B cell (primary cell): ENCODE measurements at regions not wholly inside any gene's neighbourhood (a gene's known extent, or its start where the extent isn't known, plus 50 kb on each side); places are given as distances from the start of the nearest gene placed in this dataset.

Source experiments
- ATAC-seq: fragments of 200-7000 bp; cut with Tn5 transposase; one replicate; pipeline ENCODE4 v1.10.0; 2021; ENCODE audit warnings: low read depth, mild to moderate bottlenecking, moderate number of reproducible peaks, moderate library complexity
- CTCF ChIA-PET: fragments of 350-600 bp; sonication (Branson Sonifier 250); formaldehyde crosslinking; loops from one replicate; lab custom pipeline; 2021; ENCODE audit warnings: antibody characterized with exemption, inconsistent platforms; lab: Charles Lee
- POLR2A ChIA-PET: fragments of 350-600 bp; sonication (Branson Sonifier 250); formaldehyde crosslinking; loops from one replicate; lab custom pipeline; 2021; ENCODE audit warnings: antibody characterized with exemption; lab: Charles Lee
- DNase-seq: peaks from one replicate; pipeline ENCODE4 v3.0.0; 2013
- H2AFZ ChIP-seq: 2 replicates; pipeline ENCODE4 v1.6.1; 2012; ENCODE audit warnings: mild to moderate bottlenecking, low read depth, low read length; ENCODE audit not compliant: insufficient read depth, poor library complexity, severe bottlenecking
- H3K27ac ChIP-seq, 2 donors: 1 replicate in 1 of 2; 2 replicates in 1 of 2; pipeline ENCODE4 v1.5.1; 2012 to 2013; ENCODE audit warnings: low read length in 2 of 2, mild to moderate bottlenecking in 2 of 2, moderate library complexity in 1 of 2
- H3K27me3 ChIP-seq, 4 experiments: fragments of 200-600 bp in 1 of 4; sonication (generic) in 1 of 4; replicated peaks in 1 of 4; 1 replicate in 2 of 4; 2 replicates in 2 of 4; pipeline versions ENCODE4 v1.6.1 to v1.7.0; 2013 to 2016; ENCODE audit warnings: low read length in 3 of 4, mild to moderate bottlenecking in 2 of 4, mixed read lengths in 1 of 4, moderate library complexity in 1 of 4; ENCODE audit not compliant: insufficient read depth in 4 of 4, control insufficient read depth in 3 of 4; ENCODE audit errors: control extremely low read depth in 1 of 4
- H3K36me3 ChIP-seq, 2 experiments: replicated peaks in 1 of 2; 1 replicate in 1 of 2; 2 replicates in 1 of 2; pipeline versions ENCODE4 v1.6.1 to v1.7.1; 2013; ENCODE audit warnings: low read length in 1 of 2; ENCODE audit not compliant: insufficient read depth in 2 of 2, control insufficient read depth in 1 of 2; ENCODE audit errors: control extremely low read depth in 1 of 2, extremely low read depth in 1 of 2
- H3K4me1 ChIP-seq, 2 donors: fragments of 200-600 bp in 1 of 2; sonication (generic) in 1 of 2; 1 replicate in 1 of 2; 2 replicates in 1 of 2; pipeline versions ENCODE4 v1.5.1 to v1.6.1; 2013 to 2017; ENCODE audit warnings: low read length in 2 of 2; ENCODE audit not compliant: control insufficient read depth in 2 of 2, insufficient read depth in 2 of 2
- H3K4me2 ChIP-seq: replicated peaks from 2 replicates; pipeline ENCODE3; 2012; ENCODE audit warnings: mild to moderate bottlenecking, low read depth, low read length; ENCODE audit not compliant: poor library complexity, severe bottlenecking
- H3K4me3 ChIP-seq, 5 experiments: fragments of 200-600 bp in 1 of 5; sonication (generic) in 1 of 5; 1 replicate in 3 of 5; 2 replicates in 2 of 5; pipeline versions ENCODE4 v1.5.1 to v1.7.0; 2011 to 2016; ENCODE audit warnings: low read length in 4 of 5, mild to moderate bottlenecking in 4 of 5, low read depth in 2 of 5, control low read depth in 1 of 5, moderate library complexity in 1 of 5; ENCODE audit not compliant: insufficient read depth in 1 of 5; ENCODE audit errors: control extremely low read depth in 1 of 5, extremely low read depth in 1 of 5
- H3K79me2 ChIP-seq: fragments of 200-600 bp; sonication (generic); one replicate; pipeline ENCODE4 v1.6.0; 2016; ENCODE audit warnings: low read length; ENCODE audit not compliant: control insufficient read depth, insufficient read depth
- H3K9ac ChIP-seq: fragments of 200-600 bp; sonication (generic); 2 replicates; pipeline ENCODE4 v1.6.1; 2017; ENCODE audit warnings: mild to moderate bottlenecking, low read length, moderate library complexity
- H3K9me3 ChIP-seq, 3 donors: one replicate each; pipeline versions ENCODE4 v1.6.1 to v1.7.1; 2013; ENCODE audit warnings: low read length in 2 of 3; ENCODE audit not compliant: control insufficient read depth in 2 of 3, insufficient read depth in 1 of 3; ENCODE audit errors: control extremely low read depth in 1 of 3
- H4K20me1 ChIP-seq: 2 replicates; pipeline ENCODE4 v1.6.0; 2012; ENCODE audit warnings: mild to moderate bottlenecking, low read length; ENCODE audit not compliant: insufficient read depth, control insufficient read depth, poor library complexity, severe bottlenecking
- H3K27ac Mint-ChIP-seq: one replicate; pipeline ENCODE4 v1.8.0; 2021; ENCODE audit warnings: mixed read lengths
- H3K27me3 Mint-ChIP-seq: one replicate; pipeline ENCODE4 v1.8.0; 2021; ENCODE audit warnings: mixed read lengths
- H3K4me1 Mint-ChIP-seq: one replicate; pipeline ENCODE4 v1.8.0; 2021; ENCODE audit warnings: mixed read lengths
- H3K4me3 Mint-ChIP-seq: one replicate; pipeline ENCODE4 v1.8.0; 2021; ENCODE audit warnings: mixed read lengths
- H3K9me3 Mint-ChIP-seq: one replicate; pipeline ENCODE4 v1.8.0; 2022; ENCODE audit warnings: mixed read lengths; ENCODE audit not compliant: insufficient read depth
- CTCF ChIP-seq: fragments of 200-600 bp; IDR thresholded peaks from one replicate; pipeline ENCODE4 v1.8.0; 2022; ENCODE audit warnings: antibody characterized with exemption, mild to moderate bottlenecking
- EZH2 ChIP-seq: IDR thresholded peaks from 2 replicates; pipeline ENCODE4 v1.6.1; 2012; ENCODE audit warnings: borderline replicate concordance, low read depth, mild to moderate bottlenecking, moderate library complexity, low read length; ENCODE audit not compliant: insufficient read depth, poor library complexity, severe bottlenecking
- WGBS: methylation state at CpG from one replicate; pipeline ENCODE4 v1.1.5; 2013; ENCODE audit warnings: missing lambda C conversion rate; ENCODE audit not compliant: insufficient coverage; 5-methylcytosine and 5-hydroxymethylcytosine counted together
- intact Hi-C: fragments of 100-400 bp; cut with micrococcal nuclease; formaldehyde crosslinking; loops from one replicate; pipeline ENCODE4 v1.10.0; 2022

DNA sequence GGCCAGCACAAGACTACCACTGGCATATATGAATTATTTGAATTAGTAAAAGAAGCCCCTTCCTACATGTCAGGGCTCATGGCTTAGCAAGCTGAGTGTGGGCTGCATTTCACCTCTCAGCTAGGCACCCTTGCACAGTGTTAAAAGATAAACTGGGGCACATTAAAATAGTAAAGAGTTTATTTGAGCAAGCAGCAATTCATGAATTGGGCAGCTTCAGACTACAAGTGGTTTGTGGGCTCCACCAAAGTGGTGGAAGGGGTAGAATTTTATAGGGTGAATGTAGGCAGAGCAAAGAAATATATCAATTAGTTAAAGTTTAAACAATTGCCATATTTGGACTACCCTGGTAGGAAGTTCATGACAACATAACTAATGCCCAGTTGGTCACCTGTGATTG, 178.8 kb downstream of the PLPP3 start:
- TF ChIP-seq CTCF, result no peak
- no peak for TF ChIP-seq EZH2
- Mint-ChIP-seq H3K4me3 (no peak overlapping the region), H3K4me1 (peaks cover 46% of the 10 kb centered on the region), H3K27me3 (no peaks in the 10 kb centered on the region), H3K9me3 (no peaks in the 10 kb centered on the region), H3K27ac (no peak overlapping the region)
- peaks cover 0 to 2% (median 1%) of the 10 kb centered on the region in 3 donors for H3K9me3 ChIP-seq
- H3K9ac ChIP-seq, result no peak overlapping the region
- intact Hi-C loops, result loop anchor here (5.0 kb wide), 1 partner anchor 127 kb away; no protein-coding TSS in a partner anchor
- ATAC-seq (no peak), DNase-seq (no peak)
- CTCF ChIA-PET, result interaction anchor here (0.8 to 1.2 kb wide), 2 partner anchors 9 to 184 kb away, joined by 3 to 5 read pairs; no protein-coding TSS in a partner anchor
- H3K27ac ChIP-seq, result no peak overlapping the region
- peaks cover 39 to 41% of the 10 kb centered on the region in 2 donors for H3K4me1 ChIP-seq
- H3K4me3 ChIP-seq, result no peak overlapping the region
- no peaks in the 10 kb centered on the region for H3K79me2 ChIP-seq
- H3K36me3 ChIP-seq, result no peaks in the 10 kb centered on the region
- POLR2A ChIA-PET, result no interaction called here
- H3K27me3 ChIP-seq, result no peaks in the 10 kb centered on the region
- H4K20me1 ChIP-seq, result no peaks in the 10 kb centered on the region
- H3K4me2 ChIP-seq, result peak overlapping the region; percentile 48
- H2AFZ ChIP-seq, result no peak overlapping the region

DNA sequence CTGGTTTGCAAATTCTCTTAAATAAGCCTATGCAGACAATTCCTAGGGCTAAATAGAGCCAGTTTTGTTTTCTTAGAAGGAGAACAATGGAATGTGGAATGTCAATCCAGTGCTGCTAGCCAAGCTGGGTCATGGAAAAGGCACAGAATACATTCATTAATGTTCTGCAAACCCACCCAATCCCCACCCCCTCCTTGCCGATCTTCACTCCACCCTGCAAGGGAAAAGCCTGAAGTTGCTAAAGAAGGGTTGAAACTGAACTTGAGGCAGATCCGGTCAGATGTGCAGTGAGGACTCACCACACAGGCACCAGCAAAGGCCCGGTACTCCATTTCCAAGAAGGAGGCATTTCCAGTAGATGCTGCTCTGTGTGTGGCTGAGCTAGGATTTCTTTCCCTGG, 179.6 kb downstream of the PLPP3 start:
- Histone ChIP-seq H3K27ac (no peak overlapping the region), H2AFZ (no peak overlapping the region), H3K79me2 (no peaks in the 10 kb centered on the region), H3K4me2 (no peak overlapping the region), H3K36me3 (no peaks in the 10 kb centered on the region), H3K27me3 (no peaks in the 10 kb centered on the region), H4K20me1 (no peaks in the 10 kb centered on the region), H3K9ac (no peak overlapping the region), H3K4me3 (no peak overlapping the region), H3K4me1 (peaks cover 35% of the 10 kb centered on the region in 2 donors), H3K9me3 (peaks cover 0 to 2% (median 1%) of the 10 kb centered on the region in 3 donors)
- ATAC-seq (no peak), DNase-seq (no peak)
- ChIA-PET CTCF (no interaction called here), POLR2A (no interaction called here)
- H3K27me3 Mint-ChIP-seq, result no peaks in the 10 kb centered on the region
- intact Hi-C loops, result loop anchor here (5.0 kb wide), 1 partner anchor 128 kb away; no protein-coding TSS in a partner anchor
- H3K4me3 Mint-ChIP-seq, result no peak overlapping the region
- H3K4me1 Mint-ChIP-seq, result peaks cover 40% of the 10 kb centered on the region
- WGBS, result 67% methylated on average over 1 of the region's 3 CpGs
- TF ChIP-seq EZH2 (no peak), CTCF (no peak)
- no peak overlapping the region for H3K27ac Mint-ChIP-seq
- H3K9me3 Mint-ChIP-seq, result no peaks in the 10 kb centered on the region
